H9 (cell line): ENCODE measurements at regions not wholly inside any gene's neighbourhood (a gene's known extent, or its start where the extent isn't known, plus 50 kb on each side); places are given as distances from the start of the nearest gene placed in this dataset.

Source experiments
- DNase-seq: peaks from one replicate; pipeline ENCODE4 v3.0.0-alpha.2; 2017
- H2AFZ ChIP-seq: one replicate; pipeline ENCODE4 v1.6.1; 2013; ENCODE audit warnings: mild to moderate bottlenecking, low read length, control low read depth, moderate library complexity
- H2AK5ac ChIP-seq: 2 replicates; pipeline ENCODE4 v1.6.1; 2013; ENCODE audit warnings: low read length, control low read depth, mixed read lengths; ENCODE audit not compliant: insufficient read length
- H2BK120ac ChIP-seq: one replicate; pipeline ENCODE4 v1.6.1; 2013; ENCODE audit warnings: low read depth, mild to moderate bottlenecking, low read length, control low read depth, inconsistent platforms; ENCODE audit not compliant: poor library complexity, severe bottlenecking
- H2BK12ac ChIP-seq: 2 replicates; pipeline ENCODE4 v1.6.1; 2013; ENCODE audit warnings: low read length, control low read depth, mixed read lengths, low read depth; ENCODE audit not compliant: insufficient read length
- H2BK15ac ChIP-seq: 2 replicates; pipeline ENCODE4 v1.6.1; 2013; ENCODE audit warnings: low read depth, low read length, control low read depth
- H2BK20ac ChIP-seq: one replicate; pipeline ENCODE4 v1.6.1; 2013; ENCODE audit warnings: low read depth, mild to moderate bottlenecking, low read length, control low read depth, inconsistent platforms; ENCODE audit not compliant: poor library complexity, severe bottlenecking
- H2BK5ac ChIP-seq: 2 replicates; pipeline ENCODE4 v1.6.1; 2013; ENCODE audit warnings: low read length, control low read depth, mixed read lengths; ENCODE audit not compliant: insufficient read length
- H3K14ac ChIP-seq: 2 replicates; pipeline ENCODE4 v1.6.1; 2013; ENCODE audit warnings: low read length, control low read depth; ENCODE audit not compliant: insufficient read depth
- H3K18ac ChIP-seq: 2 replicates; pipeline ENCODE4 v1.6.1; 2013; ENCODE audit warnings: low read depth, mild to moderate bottlenecking, mixed read lengths, low read length, control low read depth; ENCODE audit not compliant: insufficient read length
- H3K23ac ChIP-seq: 2 replicates; pipeline ENCODE4 v1.6.1; 2013; ENCODE audit warnings: low read length, control low read depth, mixed read lengths, low read depth; ENCODE audit not compliant: insufficient read length
- H3K23me2 ChIP-seq: 2 replicates; pipeline ENCODE4 v1.6.1; 2013; ENCODE audit warnings: low read depth, mild to moderate bottlenecking, mixed read lengths, low read length, control low read depth; ENCODE audit not compliant: insufficient read length, poor library complexity, severe bottlenecking
- H3K27ac ChIP-seq: 2 replicates; pipeline ENCODE4 v1.5.1; 2013; ENCODE audit warnings: low read length, control low read depth, mixed read lengths, low read depth; ENCODE audit not compliant: insufficient read length
- H3K27me3 ChIP-seq: 2 replicates; pipeline ENCODE4 v1.6.1; 2013; ENCODE audit warnings: low read length, control low read depth, inconsistent platforms; ENCODE audit not compliant: insufficient read depth
- H3K4ac ChIP-seq: 2 replicates; pipeline ENCODE4 v1.6.1; 2013; ENCODE audit warnings: low read depth, mild to moderate bottlenecking, control low read depth, inconsistent platforms, low read length, moderate library complexity
- H3K4me1 ChIP-seq: 2 replicates; pipeline ENCODE4 v1.6.1; 2013; ENCODE audit warnings: low read length, control low read depth, inconsistent platforms; ENCODE audit not compliant: insufficient read depth
- H3K4me2 ChIP-seq: 2 replicates; pipeline ENCODE4 v1.6.1; 2013; ENCODE audit warnings: low read length, control low read depth, mixed read lengths; ENCODE audit not compliant: insufficient read length, insufficient read depth
- H3K56ac ChIP-seq: 2 replicates; pipeline ENCODE4 v1.6.1; 2013; ENCODE audit warnings: low read depth, mild to moderate bottlenecking, mixed read lengths, low read length, control low read depth; ENCODE audit not compliant: insufficient read length
- H3K79me1 ChIP-seq: 2 replicates; pipeline ENCODE4 v1.6.1; 2013; ENCODE audit warnings: low read depth, mild to moderate bottlenecking, moderate library complexity, low read length, control low read depth, inconsistent platforms; ENCODE audit not compliant: insufficient read depth, poor library complexity, severe bottlenecking
- H3K79me2 ChIP-seq: 2 replicates; pipeline ENCODE4 v1.6.1; 2013; ENCODE audit warnings: low read length, control low read depth, inconsistent platforms; ENCODE audit not compliant: insufficient read depth
- H3K9ac ChIP-seq: 2 replicates; pipeline ENCODE4 v1.6.1; 2013; ENCODE audit warnings: low read length, control low read depth, mixed read lengths; ENCODE audit not compliant: insufficient read length; ENCODE audit errors: extremely low read depth
- H3K9me3 ChIP-seq: one replicate; pipeline ENCODE4 v1.6.1; 2013; ENCODE audit warnings: low read depth, low read length, inconsistent platforms; ENCODE audit not compliant: control insufficient read depth
- H3T11ph ChIP-seq: one replicate; pipeline ENCODE4 v1.6.1; 2013; ENCODE audit warnings: mild to moderate bottlenecking, low read length, control low read depth, inconsistent platforms
- H4K20me1 ChIP-seq: one replicate; pipeline ENCODE4 v1.6.1; 2013; ENCODE audit not compliant: control insufficient read depth, insufficient read length, insufficient read depth
- H4K5ac ChIP-seq: 2 replicates; pipeline ENCODE4 v1.6.1; 2013; ENCODE audit warnings: low read depth, mild to moderate bottlenecking, mixed read lengths, low read length, control low read depth; ENCODE audit not compliant: insufficient read length
- H4K8ac ChIP-seq: replicated peaks from 2 replicates; pipeline ENCODE4 v1.6.1; 2013; ENCODE audit warnings: low read length, control low read depth, mixed read lengths, low read depth; ENCODE audit not compliant: insufficient read length
- H4K91ac ChIP-seq: 2 replicates; pipeline ENCODE4 v1.6.1; 2013; ENCODE audit warnings: low read depth, mild to moderate bottlenecking, moderate library complexity, mixed read lengths, low read length, control low read depth; ENCODE audit not compliant: insufficient read length
- H3K27ac Mint-ChIP-seq, 3 experiments: 2 replicates in 2 of 3; 3 replicates in 1 of 3; pipeline ENCODE4 v1.8.0; 2020 to 2021; ENCODE audit warnings: mixed read lengths in 3 of 3, mild to moderate bottlenecking in 1 of 3, moderate library complexity in 1 of 3
- H3K27me3 Mint-ChIP-seq: 2 replicates; pipeline ENCODE4 v1.8.0; 2021; ENCODE audit warnings: low read depth, mild to moderate bottlenecking, moderate library complexity, mixed read lengths
- H3K36me3 Mint-ChIP-seq, 3 experiments: 2 replicates in 2 of 3; 3 replicates in 1 of 3; pipeline ENCODE4 v1.8.0; 2020 to 2021; ENCODE audit warnings: low read depth in 3 of 3, mixed read lengths in 3 of 3; ENCODE audit not compliant: insufficient read depth in 1 of 3
- H3K4me1 Mint-ChIP-seq, 2 experiments: 2 replicates each; pipeline ENCODE4 v1.8.0; 2020; ENCODE audit warnings: mixed read lengths in 2 of 2
- H3K4me3 Mint-ChIP-seq, 2 experiments: 2 replicates in 1 of 2; 3 replicates in 1 of 2; pipeline ENCODE4 v1.8.0; 2020 to 2021; ENCODE audit warnings: mild to moderate bottlenecking in 2 of 2, mixed read lengths in 2 of 2, moderate library complexity in 1 of 2
- H3K9me3 Mint-ChIP-seq, 2 experiments: 2 replicates in 1 of 2; 3 replicates in 1 of 2; pipeline ENCODE4 v1.8.0; 2020; ENCODE audit warnings: mild to moderate bottlenecking in 2 of 2, mixed read lengths in 2 of 2, moderate library complexity in 1 of 2
- WGBS: extraction: QIAGEN DNeasy Blood & Tissue Kit; methylation state at CpG from one replicate; pipeline ENCODE4 v1.1.7; 2013; ENCODE audit warnings: missing lambda C conversion rate, low lambda C conversion rate, mixed read lengths; ENCODE audit not compliant: insufficient read length; ENCODE audit errors: extremely low coverage; 5-methylcytosine and 5-hydroxymethylcytosine counted together
- TF ChIP-seq, protein P1 (sequence below): fragments of 200-600 bp; sonication (generic); conservative IDR thresholded peaks from 3 replicates; pipeline ENCODE4 v1.8.0; 2021; ENCODE audit warnings: antibody characterized with exemption, mild to moderate bottlenecking

DNA sequence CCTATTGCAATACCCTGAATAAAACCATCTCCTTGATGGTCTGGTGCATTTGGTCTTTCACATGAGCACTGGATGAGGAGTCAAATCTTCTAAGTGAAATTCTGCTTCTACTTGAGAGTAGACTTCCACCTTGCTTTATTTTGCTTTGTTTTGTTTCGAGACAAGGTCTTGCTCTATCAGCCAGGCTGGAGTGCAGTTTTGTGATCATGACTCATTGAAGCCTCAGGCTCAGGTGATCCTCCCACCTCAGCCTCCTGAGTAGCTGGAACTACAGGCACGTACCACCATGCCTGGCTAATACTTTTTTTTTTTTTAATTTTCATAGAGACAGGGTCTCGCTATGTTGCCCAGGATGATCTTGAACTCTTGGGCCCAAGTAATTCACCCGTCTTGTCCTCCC is 65.8 kb upstream of the F3 start:
- Mint-ChIP-seq H3K36me3 (no peaks in the 10 kb centered on the region; a peak in 1 of 7 replicates), H3K4me1 (peaks cover 29 to 41% of the 10 kb centered on the region in 2 experiments), H3K27ac (no peak overlapping the region), H3K27me3 (no peaks in the 10 kb centered on the region), H3K9me3 (no peaks in the 10 kb centered on the region), H3K4me3 (no peak overlapping the region)
- Histone ChIP-seq H3K9ac (no peak overlapping the region), H4K5ac (no peak overlapping the region), H2BK120ac (no peak overlapping the region), H3K27me3 (no peaks in the 10 kb centered on the region), H3K79me1 (no peaks in the 10 kb centered on the region), H3K4ac (no peak overlapping the region), H2BK20ac (no peak overlapping the region), H2BK12ac (no peak overlapping the region), H2AK5ac (no peak overlapping the region), H4K91ac (no peak overlapping the region), H3K27ac (no peak overlapping the region), H4K20me1 (no peaks in the 10 kb centered on the region), H3K18ac (no peak overlapping the region), H3K4me2 (no peak overlapping the region), H3K23me2 (no peaks in the 10 kb centered on the region), H2AFZ (no peak overlapping the region), H3K23ac (no peak overlapping the region), H3K79me2 (no peaks in the 10 kb centered on the region), H2BK5ac (no peak overlapping the region), H2BK15ac (no peak overlapping the region), H3K56ac (no peak overlapping the region), H3K14ac (no peak overlapping the region), H4K8ac (no peak overlapping the region), H3T11ph (no peak overlapping the region), H3K4me1 (peaks cover 2% of the 10 kb centered on the region; the same call in 1 of the 2 replicates), H3K9me3 (no peaks in the 10 kb centered on the region)
- TF ChIP-seq, protein P1, sequence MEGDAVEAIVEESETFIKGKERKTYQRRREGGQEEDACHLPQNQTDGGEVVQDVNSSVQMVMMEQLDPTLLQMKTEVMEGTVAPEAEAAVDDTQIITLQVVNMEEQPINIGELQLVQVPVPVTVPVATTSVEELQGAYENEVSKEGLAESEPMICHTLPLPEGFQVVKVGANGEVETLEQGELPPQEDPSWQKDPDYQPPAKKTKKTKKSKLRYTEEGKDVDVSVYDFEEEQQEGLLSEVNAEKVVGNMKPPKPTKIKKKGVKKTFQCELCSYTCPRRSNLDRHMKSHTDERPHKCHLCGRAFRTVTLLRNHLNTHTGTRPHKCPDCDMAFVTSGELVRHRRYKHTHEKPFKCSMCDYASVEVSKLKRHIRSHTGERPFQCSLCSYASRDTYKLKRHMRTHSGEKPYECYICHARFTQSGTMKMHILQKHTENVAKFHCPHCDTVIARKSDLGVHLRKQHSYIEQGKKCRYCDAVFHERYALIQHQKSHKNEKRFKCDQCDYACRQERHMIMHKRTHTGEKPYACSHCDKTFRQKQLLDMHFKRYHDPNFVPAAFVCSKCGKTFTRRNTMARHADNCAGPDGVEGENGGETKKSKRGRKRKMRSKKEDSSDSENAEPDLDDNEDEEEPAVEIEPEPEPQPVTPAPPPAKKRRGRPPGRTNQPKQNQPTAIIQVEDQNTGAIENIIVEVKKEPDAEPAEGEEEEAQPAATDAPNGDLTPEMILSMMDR, result no peak
- no CpG with 5 or more reads among the region's 4 CpGs for WGBS
- DNase-seq, result no peak
